Left ventricle myocardium inferior (tissue), 1 donor: ENCODE measurements at regions not wholly inside any gene's neighbourhood (a gene's known extent, or its start where the extent isn't known, plus 50 kb on each side); places are given as distances from the start of the nearest gene placed in this dataset.

Experiments
- DNase-seq: peaks from one replicate; pipeline ENCODE4 v3.0.0-alpha.2; 2020
- H3K27ac ChIP-seq: fragments of 200-600 bp; replicated peaks from 2 replicates; pipeline ENCODE4 v1.8.0; 2021
- H3K27me3 ChIP-seq: fragments of 200-600 bp; 2 replicates; pipeline ENCODE4 v1.8.0; 2021; ENCODE audit warnings: low read depth
- H3K36me3 ChIP-seq: fragments of 200-600 bp; 2 replicates; pipeline ENCODE4 v1.8.0; 2021
- H3K4me1 ChIP-seq: fragments of 200-600 bp; 2 replicates; pipeline ENCODE4 v1.8.0; 2021
- H3K4me3 ChIP-seq: fragments of 200-600 bp; 2 replicates; pipeline ENCODE4 v1.8.0; 2021; ENCODE audit warnings: mild to moderate bottlenecking, moderate library complexity
- H3K9me3 ChIP-seq: fragments of 200-600 bp; replicated peaks from 2 replicates; pipeline ENCODE4 v1.8.0; 2021
- CTCF ChIP-seq: fragments of 200-600 bp; IDR thresholded peaks from 2 replicates; pipeline ENCODE4 v1.8.0; 2021; ENCODE audit warnings: antibody characterized with exemption, mild to moderate bottlenecking, borderline replicate concordance
- intact Hi-C: fragments of 100-400 bp; cut with micrococcal nuclease; formaldehyde crosslinking; loops from one replicate; pipeline ENCODE4 v1.11.0; 2022
- donor health status: DM: no; HTN: yes; CAD: no; lungs with severe emphysema.

GRCh38 chr2:206875701-206876100 lies 63.6 kb upstream of the CPO start:
- no peaks in the 10 kb centered on the region for H3K36me3 ChIP-seq
- H3K27me3 ChIP-seq = no peaks in the 10 kb centered on the region
- DNase-seq = no peak
- H3K9me3 ChIP-seq = no peaks in the 10 kb centered on the region
- no peak overlapping the region for H3K4me3 ChIP-seq
- H3K4me1 ChIP-seq = peaks cover 5% of the 10 kb centered on the region
- no peak for TF ChIP-seq CTCF
- intact Hi-C loops = no loop called here
- H3K27ac ChIP-seq = no peak overlapping the region

- intact Hi-C loops = no loop called here
- H3K4me3 ChIP-seq = no peak overlapping the region
- no peaks in the 10 kb centered on the region for H3K36me3 ChIP-seq
- peaks cover 5% of the 10 kb centered on the region for H3K4me1 ChIP-seq
- DNase-seq = no peak
- no peaks in the 10 kb centered on the region for H3K9me3 ChIP-seq
- H3K27me3 ChIP-seq = no peaks in the 10 kb centered on the region
- no peak for TF ChIP-seq CTCF
- H3K27ac ChIP-seq = no peak overlapping the region
Observed at GRCh38 chr2:206876216-206876860, 63.0 kb upstream of the CPO start.

GRCh38 chr2:206881708-206882410 lies 57.5 kb upstream of the CPO start:
- Histone ChIP-seq H3K4me3 (peak overlapping the region; percentile 28), H3K27me3 (no peaks in the 10 kb centered on the region), H3K4me1 (peaks cover 14% of the 10 kb centered on the region), H3K36me3 (no peaks in the 10 kb centered on the region), H3K9me3 (no peaks in the 10 kb centered on the region), H3K27ac (peak overlapping the region; percentile 50)
- intact Hi-C loops = no loop called here
- TF ChIP-seq CTCF = no peak
- no peak for DNase-seq

- Histone ChIP-seq H3K36me3 (no peaks in the 10 kb centered on the region), H3K9me3 (no peaks in the 10 kb centered on the region), H3K4me3 (no peak overlapping the region), H3K4me1 (peaks cover 11% of the 10 kb centered on the region), H3K27ac (no peak overlapping the region), H3K27me3 (no peaks in the 10 kb centered on the region)
- DNase-seq = no peak
- no peak for TF ChIP-seq CTCF
- intact Hi-C loops = no loop called here
Observed at GRCh38 chr2:206886696-206887095, 52.6 kb upstream of the CPO start.

GRCh38 chr2:206887745-206888144 lies 51.6 kb upstream of the CPO start:
- TF ChIP-seq CTCF = no peak

More at GRCh38 chr2:206887745-206888144, 51.6 kb upstream of the CPO start:
- no peak for DNase-seq
- peaks cover under 1% of the 10 kb centered on the region for H3K4me1 ChIP-seq
- no peaks in the 10 kb centered on the region for H3K36me3 ChIP-seq
- H3K27me3 ChIP-seq = no peaks in the 10 kb centered on the region
- no peak overlapping the region for H3K4me3 ChIP-seq
- intact Hi-C loops = no loop called here
- H3K27ac ChIP-seq = no peak overlapping the region
- no peaks in the 10 kb centered on the region for H3K9me3 ChIP-seq
